Stimulated activated CD4-positive, alpha-beta T cell treated with anti-CD3 and anti-CD28 coated beads, Interleukin-2, amount 100 ng/mL, for 24 hours (primary cell): ENCODE measurements at regions not wholly inside any gene's neighbourhood (a gene's known extent, or its start where the extent isn't known, plus 50 kb on each side); places are given as distances from the start of the nearest gene placed in this dataset.
"Not testable (repeated sequence)": the region's sequence is repeated elsewhere in the genome, so short reads cannot be mapped to it uniquely, and the experiment has no call there.

Experiments used
- DNase-seq, 2 donors: peaks; one replicate each; pipeline ENCODE4 v3.0.0-alpha.2; 2020

GRCh38 chr5:176144508-176144907 lies 93.7 kb upstream of the SIMC1 start:
- no peak for DNase-seq

DNA sequence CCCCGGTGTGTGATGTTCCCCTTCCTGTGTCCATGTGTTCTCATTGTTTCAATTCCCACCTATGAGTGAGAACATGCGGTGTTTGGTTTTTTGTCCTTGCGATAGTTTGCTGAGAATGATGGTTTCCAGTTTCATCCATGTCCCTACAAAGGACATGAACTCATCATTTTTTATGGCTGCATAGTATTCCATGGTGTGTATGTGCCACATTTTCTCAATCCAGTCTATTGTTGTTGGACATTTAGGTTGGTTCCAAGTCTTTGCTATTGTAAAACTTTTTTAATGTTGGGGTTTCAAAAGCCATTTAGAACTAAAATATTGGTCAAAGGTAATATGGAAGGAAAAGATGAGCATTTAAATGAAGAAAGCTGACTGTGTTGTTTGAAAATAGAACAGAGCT lies 88.3 kb upstream of the SIMC1 start:
- not testable (repeated sequence) for DNase-seq

DNA sequence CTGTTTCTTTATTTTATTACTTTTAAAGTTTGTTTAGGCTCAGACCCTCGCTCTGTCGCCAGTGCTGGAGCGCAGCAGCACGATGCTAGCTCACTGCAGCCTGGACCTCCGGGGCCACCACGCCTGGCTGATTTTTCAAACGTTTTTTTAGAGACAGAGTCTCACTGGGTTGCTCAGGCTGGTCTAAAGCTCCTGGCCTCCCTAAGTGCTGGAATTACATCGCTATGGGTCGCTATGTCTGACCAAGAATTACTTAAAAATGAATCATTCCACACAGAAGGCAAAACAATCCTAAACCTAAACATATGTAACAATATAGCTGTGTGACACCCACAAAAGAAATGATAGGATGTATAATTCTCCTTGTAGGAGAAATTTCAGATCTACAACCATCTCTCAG lies 86.9 kb upstream of the SIMC1 start:
- DNase-seq: no peak

DNA sequence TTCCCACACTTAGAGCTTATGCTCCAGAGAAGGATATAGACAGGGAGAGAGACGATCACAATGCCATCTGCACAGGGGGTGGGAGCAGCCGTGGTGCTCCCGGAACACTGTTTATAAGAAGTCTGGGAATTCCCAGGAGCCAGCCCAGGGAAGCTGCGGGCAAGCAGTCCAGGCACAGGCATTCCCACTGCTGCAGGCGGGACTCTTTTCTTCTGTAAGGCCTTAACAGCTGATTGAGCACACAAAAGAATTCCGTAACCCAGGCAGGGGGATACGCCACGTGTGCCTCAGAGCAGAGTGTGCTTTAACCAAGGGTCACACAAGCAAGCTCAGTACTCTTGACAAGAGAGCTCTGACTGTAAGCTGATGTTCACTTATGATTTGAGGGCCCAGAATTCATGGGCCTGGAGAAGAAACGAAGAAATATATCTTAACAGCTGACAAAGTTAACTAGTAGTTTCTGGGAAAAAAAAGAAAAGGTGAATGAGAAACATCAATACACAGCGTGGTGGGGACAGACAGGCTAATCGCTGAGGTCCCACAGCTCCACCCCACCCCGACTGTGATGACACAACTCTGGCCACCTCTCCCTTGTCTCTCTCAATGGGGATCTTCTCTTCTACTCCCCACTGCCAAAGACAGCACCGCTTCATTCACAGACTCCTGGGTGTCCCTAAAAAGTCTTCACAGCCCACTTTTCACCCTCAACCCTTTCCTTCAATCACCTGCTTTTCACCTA lies 85.9 kb upstream of the SIMC1 start:
- DNase-seq: no peak

- no peak for DNase-seq
Observed at GRCh38 chr5:176152930-176153311, 85.3 kb upstream of the SIMC1 start.

DNA sequence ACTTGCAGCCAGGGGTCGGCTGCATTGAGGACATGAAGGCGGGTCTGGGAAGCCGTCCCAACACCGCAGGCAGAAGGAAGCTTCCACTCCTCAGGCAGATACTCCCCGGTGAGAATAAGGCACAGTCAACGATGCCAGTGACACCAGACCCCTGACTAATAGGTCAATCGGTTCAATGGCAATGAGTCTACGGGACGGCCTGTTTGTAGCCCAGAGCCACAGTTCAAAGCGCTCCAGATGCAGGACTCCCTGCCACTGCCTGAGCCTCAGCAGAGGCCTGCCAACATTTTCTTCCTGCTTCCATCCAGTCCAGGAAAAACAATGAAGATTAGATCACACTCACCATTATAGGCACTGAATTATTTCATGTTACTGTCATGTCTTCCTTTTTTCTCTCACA lies 84.5 kb upstream of the SIMC1 start:
- no peak for DNase-seq

DNA sequence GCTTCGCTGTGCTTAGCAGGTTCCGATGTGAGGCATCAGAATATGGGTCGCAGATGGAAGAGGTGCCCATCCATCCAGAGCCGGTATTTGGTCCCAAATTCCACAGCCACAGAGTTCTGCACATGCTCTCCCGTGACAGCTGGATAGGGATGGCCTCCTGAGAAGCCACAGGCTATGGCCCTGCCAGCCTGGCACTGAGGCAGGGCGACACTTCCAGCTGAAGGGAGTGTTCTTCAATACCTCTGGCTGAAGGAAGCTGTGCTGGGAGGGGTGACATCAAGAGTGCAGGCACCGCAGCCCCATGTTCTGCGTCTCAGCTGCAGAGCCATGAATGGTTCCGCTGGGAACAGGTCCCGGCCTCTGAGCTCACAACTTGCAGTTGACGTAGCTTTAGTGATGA lies 83.4 kb upstream of the SIMC1 start:
- no peak for DNase-seq

DNA sequence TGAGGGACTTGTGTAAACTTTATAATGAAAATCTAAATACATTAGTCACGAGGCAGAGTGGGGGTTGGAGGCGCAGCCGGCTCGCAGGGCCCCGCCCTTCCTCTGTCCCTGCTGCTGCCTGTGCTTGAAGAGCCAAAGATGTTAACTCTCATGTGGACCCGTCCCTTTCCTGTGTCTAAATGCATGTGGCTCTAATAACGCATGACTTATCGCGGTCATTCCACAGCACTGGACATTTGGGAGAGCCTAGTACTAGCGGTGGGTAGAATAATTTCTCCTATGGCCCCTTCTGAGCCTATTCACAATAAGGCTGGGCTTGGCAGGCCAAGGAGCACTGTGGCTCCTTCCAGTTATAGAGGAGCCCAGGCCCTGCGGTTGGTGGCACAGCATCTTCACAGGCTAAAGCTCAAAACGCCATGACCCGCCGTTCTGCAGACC lies 82.3 kb upstream of the SIMC1 start:
- no peak for DNase-seq

GRCh38 chr5:176157656-176158055 lies 80.6 kb upstream of the SIMC1 start:
- no peak for DNase-seq

GRCh38 chr5:176161431-176161830 lies 76.8 kb upstream of the SIMC1 start:
- no peak for DNase-seq

DNA sequence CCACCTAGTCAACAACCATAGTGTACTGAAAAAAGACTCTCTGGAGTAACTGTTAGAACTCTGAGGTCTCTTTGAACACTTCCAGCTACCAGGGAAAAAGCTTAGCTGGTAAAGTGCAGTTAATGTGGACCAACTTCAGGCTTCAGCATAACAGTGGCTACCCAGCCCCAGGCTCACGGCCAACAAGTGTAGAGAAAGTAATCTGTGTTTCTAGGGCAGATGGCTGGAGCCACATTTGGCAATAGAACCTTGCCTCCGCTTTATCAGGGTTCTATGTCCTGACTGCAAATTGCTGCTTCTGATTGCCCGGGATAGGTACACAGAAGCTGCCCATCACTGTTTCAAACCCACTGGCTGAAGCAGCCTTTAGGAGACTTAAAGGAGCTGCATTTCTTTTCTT lies 76.0 kb upstream of the SIMC1 start:
- DNase-seq: no peak

DNA sequence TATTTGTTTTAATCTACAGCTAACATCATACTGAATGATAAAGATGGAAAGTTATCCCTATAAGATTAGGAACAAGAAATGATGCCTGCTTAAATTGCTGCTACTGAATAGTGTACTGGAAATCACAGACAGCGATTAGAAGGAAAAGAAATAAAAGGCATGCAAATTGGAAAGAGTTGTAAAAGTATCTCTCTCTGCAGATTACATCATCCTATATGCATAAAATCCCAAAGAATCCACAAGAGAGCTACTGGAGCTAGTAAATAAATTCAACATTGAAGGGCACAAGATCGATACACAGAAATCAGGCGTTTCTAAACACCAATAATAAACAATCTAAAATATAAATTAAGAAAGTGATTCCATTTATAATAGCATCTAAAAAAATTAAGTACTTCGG lies 75.3 kb upstream of the SIMC1 start:
- DNase-seq: no peak

- no peak for DNase-seq
Observed at GRCh38 chr5:176166427-176166826, 71.8 kb upstream of the SIMC1 start.

DNA sequence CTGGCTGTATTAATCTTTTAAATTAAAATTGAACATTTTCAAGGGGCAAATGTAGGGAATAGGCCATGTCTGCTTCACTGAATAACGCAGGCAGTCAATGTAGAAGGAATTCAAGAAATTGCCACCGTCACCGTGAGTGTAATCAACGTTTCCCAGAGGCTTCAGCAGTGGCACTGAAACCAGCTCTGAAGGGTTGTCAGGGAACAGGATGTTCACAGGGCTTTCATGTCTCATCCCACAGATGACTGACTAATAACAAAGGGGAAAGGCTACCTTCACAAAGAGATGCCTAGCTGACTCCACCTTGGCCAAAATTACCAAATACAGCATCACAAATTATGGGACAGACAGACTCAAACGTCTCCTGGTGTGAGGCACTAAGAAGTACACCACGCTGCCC lies 70.4 kb upstream of the SIMC1 start:
- no peak for DNase-seq

GRCh38 chr5:176169393-176170063 lies 68.7 kb upstream of the SIMC1 start:
- DNase-seq: no peak

GRCh38 chr5:176170084-176170483 lies 68.1 kb upstream of the SIMC1 start:
- no peak for DNase-seq

DNA sequence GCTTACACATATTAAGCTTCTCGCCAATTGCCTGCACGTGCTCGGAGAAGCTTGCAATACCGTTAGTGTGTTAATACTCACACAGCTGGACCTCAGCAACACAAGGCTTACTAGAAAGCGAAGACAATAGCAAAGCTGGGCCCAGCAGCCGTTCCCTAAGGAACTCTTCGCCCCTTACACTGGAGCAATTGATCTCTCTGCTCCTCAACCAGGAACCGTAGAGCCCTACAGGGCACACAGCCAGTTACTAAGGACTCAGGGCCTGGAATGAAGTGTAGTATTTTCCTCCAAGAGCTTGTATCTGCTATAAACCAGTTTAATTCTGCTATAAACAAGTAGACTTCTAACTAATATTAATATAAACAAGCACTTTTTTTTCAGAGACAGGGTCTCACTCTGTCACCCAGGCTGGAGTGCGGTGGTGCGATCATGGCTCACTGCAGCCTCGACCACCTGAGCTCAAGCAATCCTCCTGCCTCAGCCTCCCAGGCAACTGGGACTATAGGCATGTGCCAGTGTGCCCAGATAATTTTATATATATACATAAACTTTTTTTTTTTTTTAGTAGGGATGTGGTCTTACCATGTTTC lies 67.0 kb upstream of the SIMC1 start:
- no peak for DNase-seq

DNA sequence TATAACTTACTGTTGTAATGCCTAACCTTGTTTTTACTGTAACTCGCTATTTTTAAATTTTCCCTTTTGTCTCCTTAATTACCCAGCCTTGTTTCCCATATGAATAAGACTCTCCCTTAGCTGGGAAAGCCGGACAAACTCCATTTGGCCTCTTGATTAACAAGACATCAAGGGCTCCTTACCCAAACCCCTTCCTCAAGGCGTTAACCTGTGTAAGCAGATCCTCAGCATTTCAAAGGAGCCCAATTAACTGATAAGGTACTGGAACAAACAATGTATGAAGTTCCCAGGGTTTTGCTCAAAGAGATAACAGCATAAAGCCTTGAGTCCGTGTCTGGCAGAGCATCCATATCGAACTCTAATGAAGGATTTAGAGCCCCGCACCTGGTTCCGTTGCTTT lies 66.0 kb upstream of the SIMC1 start:
- no peak for DNase-seq

GRCh38 chr5:176173647-176174046 lies 64.6 kb upstream of the SIMC1 start:
- no peak for DNase-seq

- no peak for DNase-seq
Observed at GRCh38 chr5:176174345-176175025, 63.7 kb upstream of the SIMC1 start.

GRCh38 chr5:176175101-176175852 lies 62.9 kb upstream of the SIMC1 start:
- no peak for DNase-seq

DNA sequence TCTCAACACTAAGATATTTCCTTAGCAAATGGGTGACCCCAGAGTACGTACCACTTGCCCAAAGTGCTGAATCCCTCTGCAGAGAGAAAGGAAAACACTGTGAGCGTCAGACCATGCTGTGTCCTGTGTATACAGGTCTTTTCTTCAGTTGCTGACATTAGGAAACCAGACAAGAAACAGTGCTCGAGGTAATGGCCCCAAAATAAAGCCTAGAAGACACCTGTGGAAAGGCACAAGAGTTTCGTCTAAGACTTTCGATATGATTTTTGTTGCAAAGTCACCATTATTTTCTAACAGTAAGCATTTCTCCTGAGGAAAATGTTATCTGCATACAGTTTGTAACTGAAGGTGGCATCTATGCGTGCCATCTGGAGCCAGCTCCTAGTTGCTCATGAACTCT lies 62.0 kb upstream of the SIMC1 start:
- no peak for DNase-seq

DNA sequence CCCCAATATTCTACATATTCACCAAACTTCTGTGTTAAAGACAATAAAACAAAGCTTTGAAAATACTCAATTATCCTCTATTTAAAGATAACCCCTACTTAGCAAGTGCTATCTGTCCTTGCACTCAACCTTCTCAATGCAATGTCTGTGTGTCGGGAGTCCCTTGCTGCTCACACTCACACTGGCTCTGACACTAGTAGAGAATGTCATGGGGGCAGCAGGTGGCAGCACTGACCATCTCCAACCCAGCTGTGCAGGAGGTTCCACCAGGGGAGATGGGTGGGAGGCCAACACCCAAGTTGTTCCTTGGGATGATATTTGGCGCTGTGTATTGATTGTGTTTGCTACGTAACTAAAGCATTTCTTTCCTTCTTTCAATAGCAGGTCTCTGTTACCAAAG lies 59.4 kb upstream of the SIMC1 start:
- no peak for DNase-seq
